ENCODE measurements at regions not wholly inside any gene's neighbourhood (a gene's known extent, or its start where the extent isn't known, plus 50 kb on each side); places are given as distances from the start of the nearest gene placed in this dataset.

GRCh38 chr14:76575108-76575507 lies 186.2 kb upstream of the VASH1 start:
- H3K4me3 ChIP-seq, result no peak overlapping the region
- intact Hi-C loops (cut with DNase I; ENCODE audit: low total_unique reads), result no loop called here
- H3K27ac ChIP-seq, result no peak overlapping the region
- H3K9me3 ChIP-seq, result no peaks in the 10 kb centered on the region
- H3K4me1 ChIP-seq, result no peaks in the 10 kb centered on the region
- no peaks in the 10 kb centered on the region for H3K36me3 ChIP-seq
- peaks cover 0 to 13% (median 4%) of the 10 kb centered on the region in 3 donors for H3K27me3 ChIP-seq
- no peak for TF ChIP-seq POLR2A (IDR thresholded peaks at IDR 0.05)
- TF ChIP-seq, protein P1, sequence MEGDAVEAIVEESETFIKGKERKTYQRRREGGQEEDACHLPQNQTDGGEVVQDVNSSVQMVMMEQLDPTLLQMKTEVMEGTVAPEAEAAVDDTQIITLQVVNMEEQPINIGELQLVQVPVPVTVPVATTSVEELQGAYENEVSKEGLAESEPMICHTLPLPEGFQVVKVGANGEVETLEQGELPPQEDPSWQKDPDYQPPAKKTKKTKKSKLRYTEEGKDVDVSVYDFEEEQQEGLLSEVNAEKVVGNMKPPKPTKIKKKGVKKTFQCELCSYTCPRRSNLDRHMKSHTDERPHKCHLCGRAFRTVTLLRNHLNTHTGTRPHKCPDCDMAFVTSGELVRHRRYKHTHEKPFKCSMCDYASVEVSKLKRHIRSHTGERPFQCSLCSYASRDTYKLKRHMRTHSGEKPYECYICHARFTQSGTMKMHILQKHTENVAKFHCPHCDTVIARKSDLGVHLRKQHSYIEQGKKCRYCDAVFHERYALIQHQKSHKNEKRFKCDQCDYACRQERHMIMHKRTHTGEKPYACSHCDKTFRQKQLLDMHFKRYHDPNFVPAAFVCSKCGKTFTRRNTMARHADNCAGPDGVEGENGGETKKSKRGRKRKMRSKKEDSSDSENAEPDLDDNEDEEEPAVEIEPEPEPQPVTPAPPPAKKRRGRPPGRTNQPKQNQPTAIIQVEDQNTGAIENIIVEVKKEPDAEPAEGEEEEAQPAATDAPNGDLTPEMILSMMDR (IDR thresholded peaks at IDR 0.05 in 4 of 5, conservative IDR thresholded peaks at IDR 0.05 in 1 of 5), result no peak
- in situ Hi-C loops (cut with MboI; ENCODE audit: low sequenced_read_pairs in 4 of 4), result no loop called here
- ATAC-seq (no peak), DNase-seq (no peak)

GRCh38 chr14:76576047-76576741 lies 185.1 kb upstream of the VASH1 start:
- ATAC-seq (no peak), DNase-seq (no peak)
- Histone ChIP-seq H3K4me3 (no peak overlapping the region), H3K36me3 (no peaks in the 10 kb centered on the region), H3K27me3 (peaks cover 0 to 13% (median 4%) of the 10 kb centered on the region in 3 donors), H3K9me3 (no peaks in the 10 kb centered on the region), H3K27ac (no peak overlapping the region), H3K4me1 (no peaks in the 10 kb centered on the region)
- no peak for TF ChIP-seq POLR2A (IDR thresholded peaks at IDR 0.05)
- TF ChIP-seq, protein P1 (IDR thresholded peaks at IDR 0.05 in 4 of 5, conservative IDR thresholded peaks at IDR 0.05 in 1 of 5), result no peak
- in situ Hi-C loops (cut with MboI; ENCODE audit: low sequenced_read_pairs in 4 of 4), result no loop called here
- intact Hi-C loops (cut with DNase I; ENCODE audit: low total_unique reads), result no loop called here

GRCh38 chr14:76577090-76577489 lies 184.2 kb upstream of the VASH1 start:
- H3K9me3 ChIP-seq, result no peaks in the 10 kb centered on the region
- in situ Hi-C loops (cut with MboI; ENCODE audit: low sequenced_read_pairs in 4 of 4) (no loop called here), intact Hi-C loops (cut with DNase I; ENCODE audit: low total_unique reads) (no loop called here)
- peaks cover 0 to 13% (median 4%) of the 10 kb centered on the region in 3 donors for H3K27me3 ChIP-seq
- no peak overlapping the region for H3K4me3 ChIP-seq
- TF ChIP-seq, protein P1 (IDR thresholded peaks at IDR 0.05 in 4 of 5, conservative IDR thresholded peaks at IDR 0.05 in 1 of 5), result no peak
- no peak for TF ChIP-seq POLR2A (IDR thresholded peaks at IDR 0.05)
- ATAC-seq (no peak), DNase-seq (no peak)
- no peak overlapping the region for H3K27ac ChIP-seq
- H3K36me3 ChIP-seq, result no peaks in the 10 kb centered on the region
- H3K4me1 ChIP-seq, result no peaks in the 10 kb centered on the region

DNA sequence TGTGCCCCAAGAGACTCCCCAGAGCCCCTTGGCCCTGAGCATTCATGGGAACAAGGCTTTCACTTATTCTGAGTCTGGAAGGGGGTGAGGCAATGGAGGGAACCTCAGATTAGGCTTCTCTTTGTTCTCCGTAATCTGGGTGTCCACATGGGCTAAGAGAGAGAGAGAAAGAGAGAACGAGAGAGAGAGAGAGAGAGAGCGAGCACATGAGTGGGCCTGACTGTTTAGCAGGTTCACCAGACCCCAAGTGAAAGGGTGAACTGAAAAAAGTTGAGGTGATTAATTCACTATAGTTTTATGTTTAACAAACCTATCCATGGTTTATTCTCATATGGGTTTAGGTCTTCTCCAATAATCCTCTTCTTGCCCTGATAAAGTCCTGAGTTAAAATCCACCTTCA lies 183.4 kb upstream of the VASH1 start:
- Histone ChIP-seq H3K4me1 (no peaks in the 10 kb centered on the region), H3K4me3 (no peak overlapping the region), H3K27ac (no peak overlapping the region), H3K27me3 (peaks cover 0 to 13% (median 4%) of the 10 kb centered on the region in 3 donors), H3K9me3 (no peaks in the 10 kb centered on the region), H3K36me3 (no peaks in the 10 kb centered on the region)
- intact Hi-C loops (cut with DNase I; ENCODE audit: low total_unique reads) (no loop called here), in situ Hi-C loops (cut with MboI; ENCODE audit: low sequenced_read_pairs in 4 of 4) (no loop called here)
- TF ChIP-seq, protein P1 (IDR thresholded peaks at IDR 0.05 in 4 of 5, conservative IDR thresholded peaks at IDR 0.05 in 1 of 5), result no peak
- TF ChIP-seq POLR2A (IDR thresholded peaks at IDR 0.05), result no peak
- no peak for ATAC-seq
- no peak for DNase-seq

DNA sequence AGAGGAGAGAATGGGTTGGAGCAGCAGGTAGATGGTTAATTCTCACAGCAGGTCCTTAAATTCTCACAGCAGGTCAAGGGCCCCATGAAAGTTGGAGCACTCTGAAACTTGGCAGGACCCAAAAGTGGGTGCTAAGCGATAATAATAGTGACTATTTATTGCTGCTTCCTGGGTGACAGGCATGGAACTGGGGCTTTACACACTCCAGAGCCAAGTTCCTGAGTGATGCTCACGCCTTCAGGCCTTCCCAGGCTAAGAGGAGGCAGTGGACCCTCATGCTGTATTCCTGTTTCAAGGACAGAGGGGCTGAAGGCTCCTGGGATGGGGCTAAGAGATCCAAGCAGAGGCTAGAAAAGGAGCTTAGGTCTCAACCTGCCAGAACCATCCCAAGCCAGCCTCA lies 180.9 kb upstream of the VASH1 start:
- intact Hi-C loops (cut with DNase I; ENCODE audit: low total_unique reads), result no loop called here
- DNase-seq (no peak), ATAC-seq (no peak)
- H3K4me1 ChIP-seq, result no peaks in the 10 kb centered on the region
- TF ChIP-seq POLR2A (IDR thresholded peaks at IDR 0.05), result no peak
- TF ChIP-seq, protein P1 (IDR thresholded peaks at IDR 0.05 in 4 of 5, conservative IDR thresholded peaks at IDR 0.05 in 1 of 5), result no peak
- no peak overlapping the region for H3K27ac ChIP-seq
- H3K36me3 ChIP-seq, result no peaks in the 10 kb centered on the region
- in situ Hi-C loops (cut with MboI; ENCODE audit: low sequenced_read_pairs in 4 of 4), result no loop called here
- no peak overlapping the region for H3K4me3 ChIP-seq
- H3K9me3 ChIP-seq, result no peaks in the 10 kb centered on the region
- peaks cover 0 to 4% (median 0%) of the 10 kb centered on the region in 3 donors for H3K27me3 ChIP-seq
